OCI-LY1 (cell line): ENCODE measurements at regions not wholly inside any gene's neighbourhood (a gene's known extent, or its start where the extent isn't known, plus 50 kb on each side); places are given as distances from the start of the nearest gene placed in this dataset.

ENCODE experiments used
- EZH2 ChIP-seq: fragments of 200-600 bp; sonication (generic), shearing (Covaris generic); IDR thresholded peaks from 2 replicates; pipeline ENCODE4 v1.8.0; 2017; ENCODE audit warnings: borderline replicate concordance, mixed run types, mild to moderate bottlenecking, antibody characterized with exemption, low read length, moderate library complexity, mixed read lengths
- TF ChIP-seq, protein P1 (sequence below): fragments of 200-600 bp; sonication (generic), shearing (Covaris generic); IDR thresholded peaks from 2 replicates; pipeline ENCODE4 v1.5.1; 2017; ENCODE audit warnings: mild to moderate bottlenecking, antibody characterized with exemption, low read length, moderate library complexity, mixed read lengths

DNA sequence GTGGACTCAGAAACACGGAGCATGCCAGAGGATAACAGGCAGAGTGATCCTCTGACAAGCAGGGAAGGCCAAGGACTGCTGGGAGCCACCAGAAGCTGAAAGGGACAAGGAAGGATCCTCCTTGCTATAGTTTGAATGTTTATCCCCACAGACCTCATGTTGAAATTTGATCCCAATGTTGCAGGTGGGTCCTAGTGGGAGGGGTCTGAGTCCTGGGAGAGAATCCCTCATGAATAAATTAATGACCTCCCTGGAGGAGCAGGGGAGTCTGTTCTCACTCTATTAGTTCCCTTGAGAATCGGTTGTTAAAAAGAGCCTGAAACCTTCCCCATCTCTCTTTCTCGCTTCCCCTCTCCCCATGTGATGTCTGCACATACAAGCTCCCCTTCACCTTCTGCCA is 124.4 kb downstream of the FBXO15 start:
- TF ChIP-seq, protein P1, sequence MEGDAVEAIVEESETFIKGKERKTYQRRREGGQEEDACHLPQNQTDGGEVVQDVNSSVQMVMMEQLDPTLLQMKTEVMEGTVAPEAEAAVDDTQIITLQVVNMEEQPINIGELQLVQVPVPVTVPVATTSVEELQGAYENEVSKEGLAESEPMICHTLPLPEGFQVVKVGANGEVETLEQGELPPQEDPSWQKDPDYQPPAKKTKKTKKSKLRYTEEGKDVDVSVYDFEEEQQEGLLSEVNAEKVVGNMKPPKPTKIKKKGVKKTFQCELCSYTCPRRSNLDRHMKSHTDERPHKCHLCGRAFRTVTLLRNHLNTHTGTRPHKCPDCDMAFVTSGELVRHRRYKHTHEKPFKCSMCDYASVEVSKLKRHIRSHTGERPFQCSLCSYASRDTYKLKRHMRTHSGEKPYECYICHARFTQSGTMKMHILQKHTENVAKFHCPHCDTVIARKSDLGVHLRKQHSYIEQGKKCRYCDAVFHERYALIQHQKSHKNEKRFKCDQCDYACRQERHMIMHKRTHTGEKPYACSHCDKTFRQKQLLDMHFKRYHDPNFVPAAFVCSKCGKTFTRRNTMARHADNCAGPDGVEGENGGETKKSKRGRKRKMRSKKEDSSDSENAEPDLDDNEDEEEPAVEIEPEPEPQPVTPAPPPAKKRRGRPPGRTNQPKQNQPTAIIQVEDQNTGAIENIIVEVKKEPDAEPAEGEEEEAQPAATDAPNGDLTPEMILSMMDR: no peak
- TF ChIP-seq EZH2: no peak
